Muscle layer of colon (tissue), 2 donors: ENCODE measurements at regions not wholly inside any gene's neighbourhood (a gene's known extent, or its start where the extent isn't known, plus 50 kb on each side); places are given as distances from the start of the nearest gene placed in this dataset.

Experiments
- H3K27ac ChIP-seq: one replicate; pipeline ENCODE4 v1.7.0; 2013; ENCODE audit warnings: low read depth, mild to moderate bottlenecking, low read length, moderate library complexity
- H3K27me3 ChIP-seq, 2 donors: one replicate each; pipeline ENCODE4 v1.7.0; 2013; ENCODE audit warnings: low read length in 2 of 2, mild to moderate bottlenecking in 2 of 2; ENCODE audit not compliant: insufficient read depth in 2 of 2, control insufficient read depth in 1 of 2
- H3K36me3 ChIP-seq: one replicate; pipeline ENCODE4 v1.7.0; 2013; ENCODE audit warnings: mild to moderate bottlenecking, low read length; ENCODE audit not compliant: insufficient read depth
- H3K4me1 ChIP-seq: one replicate; pipeline ENCODE4 v1.7.0; 2013; ENCODE audit warnings: mild to moderate bottlenecking, low read length; ENCODE audit not compliant: insufficient read depth
- H3K4me3 ChIP-seq, 2 donors: one replicate each; pipeline ENCODE4 v1.7.0; 2013; ENCODE audit warnings: low read length in 2 of 2, low read depth in 1 of 2, mild to moderate bottlenecking in 1 of 2, moderate library complexity in 1 of 2
- H3K9ac ChIP-seq: one replicate; pipeline ENCODE4 v1.7.0; 2013; ENCODE audit warnings: low read length
- H3K9me3 ChIP-seq: one replicate; pipeline ENCODE4 v1.7.0; 2013; ENCODE audit warnings: mild to moderate bottlenecking, low read length
- donor health status: abdominal sarcoma.
- donor health status: Adenocarcinoma of cecum.

DNA sequence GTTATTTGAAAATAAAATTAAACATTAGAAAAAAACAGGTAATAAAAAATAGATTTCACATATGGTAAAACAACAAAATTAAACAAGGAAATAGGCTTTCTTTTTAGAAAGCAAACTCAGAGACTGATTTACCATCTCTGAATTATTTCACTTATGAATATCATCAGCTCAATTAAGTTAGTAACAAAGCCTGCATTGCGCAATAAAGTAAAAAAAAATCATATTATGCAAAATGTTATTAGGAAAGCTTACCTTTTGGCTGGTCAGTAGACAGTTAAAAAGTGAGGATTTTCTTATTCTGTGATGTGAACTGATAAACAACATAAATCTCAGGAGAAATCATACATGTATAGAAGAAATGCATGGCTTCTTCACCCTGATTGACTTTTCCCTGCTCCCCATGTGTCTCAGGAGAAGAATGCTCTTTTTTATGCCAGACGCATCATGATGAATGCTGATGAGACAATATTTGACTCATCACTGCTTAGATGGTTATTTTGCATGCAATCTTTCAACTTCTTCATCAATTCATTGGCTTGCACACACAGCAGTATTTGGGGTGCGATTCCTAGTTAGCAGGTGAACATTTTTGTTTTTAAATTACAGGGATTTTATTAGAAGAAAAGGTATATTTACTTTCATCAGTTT, 124.5 kb upstream of the USP15 start:
- Histone ChIP-seq H3K27me3 (no peaks in the 10 kb centered on the region), H3K9ac (no peak overlapping the region), H3K9me3 (no peaks in the 10 kb centered on the region), H3K4me1 (no peaks in the 10 kb centered on the region), H3K27ac (no peak overlapping the region), H3K4me3 (no peak overlapping the region), H3K36me3 (no peaks in the 10 kb centered on the region)

GRCh38 chr12:62136496-62136895, 123.7 kb upstream of the USP15 start:
- no peaks in the 10 kb centered on the region for H3K9me3 ChIP-seq
- no peaks in the 10 kb centered on the region for H3K27me3 ChIP-seq
- no peak overlapping the region for H3K27ac ChIP-seq
- no peaks in the 10 kb centered on the region for H3K36me3 ChIP-seq
- no peaks in the 10 kb centered on the region for H3K4me1 ChIP-seq
- no peak overlapping the region for H3K4me3 ChIP-seq
- no peak overlapping the region for H3K9ac ChIP-seq

GRCh38 chr12:62138527-62138926, 121.7 kb upstream of the USP15 start:
- Histone ChIP-seq H3K9me3 (no peaks in the 10 kb centered on the region), H3K9ac (no peak overlapping the region), H3K4me3 (no peak overlapping the region), H3K27me3 (no peaks in the 10 kb centered on the region), H3K27ac (no peak overlapping the region), H3K36me3 (no peaks in the 10 kb centered on the region), H3K4me1 (no peaks in the 10 kb centered on the region)

GRCh38 chr12:62146318-62146717, 113.9 kb upstream of the USP15 start:
- no peak overlapping the region for H3K27ac ChIP-seq
- H3K4me1 ChIP-seq: no peaks in the 10 kb centered on the region
- H3K27me3 ChIP-seq: no peaks in the 10 kb centered on the region

GRCh38 chr12:62158013-62158412, 102.2 kb upstream of the USP15 start:
- H3K27ac ChIP-seq: no peak overlapping the region
- H3K9ac ChIP-seq: no peak overlapping the region
- no peaks in the 10 kb centered on the region for H3K9me3 ChIP-seq
- H3K27me3 ChIP-seq: no peaks in the 10 kb centered on the region
- no peaks in the 10 kb centered on the region for H3K4me1 ChIP-seq
- H3K4me3 ChIP-seq: no peak overlapping the region
- no peaks in the 10 kb centered on the region for H3K36me3 ChIP-seq

More at GRCh38 chr12:62146318-62146717, 113.9 kb upstream of the USP15 start:
- no peaks in the 10 kb centered on the region for H3K9me3 ChIP-seq
- H3K9ac ChIP-seq: no peak overlapping the region
- no peak overlapping the region for H3K4me3 ChIP-seq
- no peaks in the 10 kb centered on the region for H3K36me3 ChIP-seq

GRCh38 chr12:62158461-62159360, 101.5 kb upstream of the USP15 start:
- no peaks in the 10 kb centered on the region for H3K27me3 ChIP-seq
- no peaks in the 10 kb centered on the region for H3K4me1 ChIP-seq
- no peak overlapping the region for H3K4me3 ChIP-seq
- H3K9ac ChIP-seq: no peak overlapping the region
- H3K27ac ChIP-seq: no peak overlapping the region
- H3K9me3 ChIP-seq: no peaks in the 10 kb centered on the region
- no peaks in the 10 kb centered on the region for H3K36me3 ChIP-seq

DNA sequence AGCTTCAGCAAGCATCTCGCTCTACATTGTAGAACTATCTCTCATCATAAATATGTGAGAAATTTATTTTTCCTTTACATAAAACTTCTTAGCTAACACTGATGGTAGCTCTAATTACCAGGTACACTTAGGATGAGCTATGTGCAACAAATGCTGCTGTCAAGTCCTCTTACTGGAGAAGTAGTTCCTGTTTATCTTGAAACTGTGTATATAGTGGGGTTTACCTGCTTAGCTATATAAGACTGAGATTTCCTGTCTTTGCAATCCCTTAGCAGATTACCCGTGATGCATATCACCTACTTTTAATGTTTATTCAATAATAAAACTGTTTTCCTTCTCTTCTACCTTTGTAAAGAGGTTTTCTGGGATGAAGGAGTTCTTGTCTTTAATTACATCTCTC, 98.0 kb upstream of the USP15 start:
- no peaks in the 10 kb centered on the region for H3K36me3 ChIP-seq
- no peaks in the 10 kb centered on the region for H3K27me3 ChIP-seq
- no peak overlapping the region for H3K4me3 ChIP-seq
- no peak overlapping the region for H3K27ac ChIP-seq
- no peaks in the 10 kb centered on the region for H3K4me1 ChIP-seq
- no peaks in the 10 kb centered on the region for H3K9me3 ChIP-seq
- no peak overlapping the region for H3K9ac ChIP-seq

DNA sequence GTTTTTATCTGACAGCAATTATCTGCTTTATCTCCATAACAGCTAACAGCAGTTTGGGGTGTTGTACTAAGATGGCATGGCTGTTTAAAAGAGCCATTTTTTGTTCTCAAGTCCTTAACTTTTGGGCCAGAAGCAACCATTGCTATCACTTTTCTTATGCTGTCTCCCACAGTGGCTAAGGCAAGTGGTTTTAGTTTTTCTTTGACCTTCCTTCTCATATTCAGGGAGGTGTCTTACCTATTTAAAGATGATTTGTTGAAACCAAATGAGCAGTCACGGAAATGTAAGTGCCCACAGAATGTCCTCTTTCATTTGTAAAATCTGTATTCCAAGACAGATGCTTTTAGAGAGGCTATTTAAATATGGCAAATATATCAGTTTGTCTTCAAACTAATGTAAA, 96.8 kb upstream of the USP15 start:
- H3K27ac ChIP-seq: no peak overlapping the region
- no peak overlapping the region for H3K4me3 ChIP-seq
- no peaks in the 10 kb centered on the region for H3K4me1 ChIP-seq
- no peaks in the 10 kb centered on the region for H3K36me3 ChIP-seq
- no peaks in the 10 kb centered on the region for H3K27me3 ChIP-seq
- no peak overlapping the region for H3K9ac ChIP-seq
- no peaks in the 10 kb centered on the region for H3K9me3 ChIP-seq

DNA sequence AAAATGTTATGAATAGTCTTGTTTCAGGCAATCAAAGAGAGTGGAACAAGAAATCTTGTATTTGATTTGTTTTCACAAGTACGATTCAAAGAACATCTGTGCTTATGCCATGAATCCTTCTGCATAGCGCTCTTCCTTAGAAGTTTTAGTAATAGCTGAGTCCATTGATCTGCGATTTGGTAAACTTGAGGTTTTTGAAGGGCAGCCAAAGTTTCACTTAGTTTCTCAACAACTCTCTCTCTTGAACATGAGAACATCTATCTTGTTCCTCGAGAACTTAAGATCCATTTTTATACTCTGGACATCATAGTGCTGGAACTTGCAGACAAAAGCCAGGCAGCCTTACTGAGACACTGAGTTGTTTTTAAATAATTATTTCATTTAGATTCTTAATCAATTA, 96.2 kb upstream of the USP15 start:
- Histone ChIP-seq H3K36me3 (no peaks in the 10 kb centered on the region), H3K9ac (no peak overlapping the region), H3K4me1 (no peaks in the 10 kb centered on the region), H3K4me3 (no peak overlapping the region), H3K9me3 (no peaks in the 10 kb centered on the region), H3K27me3 (no peaks in the 10 kb centered on the region), H3K27ac (no peak overlapping the region)

DNA sequence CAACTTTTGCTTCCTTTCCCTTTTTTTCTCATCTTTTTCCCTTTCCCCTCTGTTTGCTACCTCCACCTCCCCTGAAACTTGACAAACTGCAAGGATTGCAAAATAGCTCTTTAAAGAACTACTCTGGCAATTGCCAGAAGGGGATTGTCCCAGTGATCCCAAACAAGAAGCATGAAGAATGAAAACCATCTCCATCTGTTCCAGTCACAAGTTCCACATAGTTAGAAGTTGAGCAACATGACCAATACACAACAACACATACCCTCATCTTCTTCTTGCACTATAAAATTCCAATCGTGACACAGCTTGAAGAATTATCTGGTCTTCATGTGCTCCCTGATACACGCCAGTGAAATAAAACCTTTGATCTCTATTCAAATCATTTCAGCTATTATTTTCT, 93.7 kb upstream of the USP15 start:
- H3K4me1 ChIP-seq: no peaks in the 10 kb centered on the region
- H3K27ac ChIP-seq: no peak overlapping the region
- no peaks in the 10 kb centered on the region for H3K9me3 ChIP-seq
- H3K4me3 ChIP-seq: no peak overlapping the region
- H3K9ac ChIP-seq: no peak overlapping the region
- H3K27me3 ChIP-seq: no peaks in the 10 kb centered on the region
- no peaks in the 10 kb centered on the region for H3K36me3 ChIP-seq

DNA sequence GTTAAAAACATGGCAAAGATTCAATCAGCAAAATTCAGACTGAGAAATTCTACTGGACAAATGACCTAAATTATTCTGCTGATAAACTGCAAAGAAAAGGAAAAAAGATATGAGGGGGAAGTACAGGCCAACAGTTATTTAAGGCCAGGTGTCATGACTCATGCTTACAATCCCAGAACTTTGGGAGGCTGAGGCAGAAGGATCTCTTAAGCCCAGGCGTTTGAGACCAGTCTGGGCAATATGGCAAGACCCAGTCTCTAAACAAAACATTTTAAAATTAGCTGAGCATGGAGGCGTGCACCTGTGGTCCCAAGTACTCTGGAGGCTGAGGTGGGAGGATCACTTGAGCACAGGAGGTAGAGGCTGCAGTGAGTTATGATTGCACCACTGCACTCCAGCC, 91.8 kb upstream of the USP15 start:
- H3K9ac ChIP-seq: no peak overlapping the region
- H3K9me3 ChIP-seq: no peaks in the 10 kb centered on the region
- no peak overlapping the region for H3K27ac ChIP-seq
- H3K4me1 ChIP-seq: no peaks in the 10 kb centered on the region
- no peaks in the 10 kb centered on the region for H3K36me3 ChIP-seq
- no peak overlapping the region for H3K4me3 ChIP-seq
- H3K27me3 ChIP-seq: no peaks in the 10 kb centered on the region

- H3K36me3 ChIP-seq: no peaks in the 10 kb centered on the region
- H3K9ac ChIP-seq: no peak overlapping the region
- H3K27ac ChIP-seq: no peak overlapping the region
- H3K9me3 ChIP-seq: no peaks in the 10 kb centered on the region
- no peaks in the 10 kb centered on the region for H3K4me1 ChIP-seq
- no peak overlapping the region for H3K4me3 ChIP-seq
- H3K27me3 ChIP-seq: no peaks in the 10 kb centered on the region
Measured at GRCh38 chr12:62170241-62170640, 90.0 kb upstream of the USP15 start.
